Natural killer cell (primary cell): ENCODE measurements at regions not wholly inside any gene's neighbourhood (a gene's known extent, or its start where the extent isn't known, plus 50 kb on each side); places are given as distances from the start of the nearest gene placed in this dataset.

Experiments
- ATAC-seq, 3 donors: fragments of 150-1000 bp in 2 of 3; fragments of 200-7000 bp in 1 of 3; cut with Tn5 transposase; 1 replicate in 1 of 3; 2 replicates in 2 of 3; pipeline ENCODE4 v1.10.0; 2021; ENCODE audit warnings: mild to moderate bottlenecking in 2 of 3, moderate library complexity in 2 of 3
- DNase-seq, 2 donors: peaks; one replicate each; pipeline versions ENCODE4 v3.0.0 to v3.0.0-alpha.2; 2013 to 2021; ENCODE audit warnings: mixed read lengths in 1 of 2
- H3K27ac ChIP-seq: one replicate; pipeline ENCODE4 v1.5.1; 2013; ENCODE audit warnings: mild to moderate bottlenecking, low read length
- H3K27me3 ChIP-seq: one replicate; pipeline ENCODE4 v1.6.1; 2013; ENCODE audit warnings: low read length; ENCODE audit not compliant: control insufficient read depth, insufficient read depth
- H3K36me3 ChIP-seq: one replicate; pipeline ENCODE4 v1.6.1; 2013; ENCODE audit warnings: low read length; ENCODE audit not compliant: control insufficient read depth, insufficient read depth
- H3K4me1 ChIP-seq: one replicate; pipeline ENCODE4 v1.6.1; 2013; ENCODE audit warnings: low read length; ENCODE audit not compliant: control insufficient read depth, insufficient read depth
- H3K4me3 ChIP-seq: one replicate; pipeline ENCODE4 v1.5.1; 2013; ENCODE audit warnings: low read length
- H3K9me3 ChIP-seq: one replicate; pipeline ENCODE4 v1.6.1; 2013; ENCODE audit warnings: low read length; ENCODE audit not compliant: control insufficient read depth, insufficient read depth
- H3K27ac Mint-ChIP-seq, 2 donors: one replicate each; pipeline ENCODE4 v1.8.0; 2022; ENCODE audit warnings: mild to moderate bottlenecking in 2 of 2, mixed read lengths in 2 of 2, moderate library complexity in 1 of 2
- H3K27me3 Mint-ChIP-seq, 2 donors: one replicate each; pipeline ENCODE4 v1.8.0; 2022; ENCODE audit warnings: low read depth in 2 of 2, mixed read lengths in 2 of 2
- H3K36me3 Mint-ChIP-seq: one replicate; pipeline ENCODE4 v1.8.0; 2022; ENCODE audit warnings: mixed read lengths
- H3K4me1 Mint-ChIP-seq, 2 donors: one replicate each; pipeline ENCODE4 v1.8.0; 2022; ENCODE audit warnings: mixed read lengths in 2 of 2
- H3K4me3 Mint-ChIP-seq: one replicate; pipeline ENCODE4 v1.8.0; 2022; ENCODE audit warnings: mild to moderate bottlenecking, moderate library complexity, mixed read lengths
- H3K9me3 Mint-ChIP-seq, 2 donors: one replicate each; pipeline ENCODE4 v1.8.0; 2022; ENCODE audit warnings: mixed read lengths in 2 of 2
- WGBS: methylation state at CpG from one replicate; pipeline ENCODE4 v1.1.7; 2013; ENCODE audit warnings: missing lambda C conversion rate; ENCODE audit not compliant: insufficient coverage; 5-methylcytosine and 5-hydroxymethylcytosine counted together
- intact Hi-C: fragments of 100-400 bp; cut with micrococcal nuclease; formaldehyde crosslinking; loops from one replicate; pipeline ENCODE4 v1.14.2; 2022
- TF ChIP-seq, protein P1 (sequence below): fragments of 200-600 bp; IDR thresholded peaks from one replicate; pipeline ENCODE4 v1.8.0; 2022; ENCODE audit warnings: antibody characterized with exemption

DNA sequence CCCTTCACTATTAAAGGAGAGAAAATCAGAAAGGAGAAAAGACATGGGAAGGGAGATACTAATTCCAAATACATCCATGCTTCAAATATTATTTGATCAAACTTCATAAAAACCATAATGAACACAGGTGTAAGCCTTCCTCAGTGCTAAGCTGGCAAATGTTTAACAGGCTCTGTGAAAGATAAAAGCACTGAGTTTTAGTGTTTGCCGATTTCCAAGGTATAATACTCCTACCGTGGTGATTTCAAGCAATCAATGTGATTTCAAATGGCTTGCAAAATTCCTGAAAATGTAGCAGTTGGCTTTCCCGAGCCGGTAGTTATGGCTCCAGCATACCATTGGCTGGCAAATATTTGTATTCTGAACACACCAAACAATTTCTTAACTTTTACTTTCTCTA, 732.3 kb upstream of the GOLIM4 start:
- no peak overlapping the region for H3K4me3 Mint-ChIP-seq
- H3K36me3 Mint-ChIP-seq, result no peaks in the 10 kb centered on the region
- H3K4me1 ChIP-seq, result no peaks in the 10 kb centered on the region
- H3K27me3 Mint-ChIP-seq, result no peaks in the 10 kb centered on the region
- H3K4me1 Mint-ChIP-seq, result no peaks in the 10 kb centered on the region
- no peaks in the 10 kb centered on the region for H3K9me3 ChIP-seq
- TF ChIP-seq, protein P1, sequence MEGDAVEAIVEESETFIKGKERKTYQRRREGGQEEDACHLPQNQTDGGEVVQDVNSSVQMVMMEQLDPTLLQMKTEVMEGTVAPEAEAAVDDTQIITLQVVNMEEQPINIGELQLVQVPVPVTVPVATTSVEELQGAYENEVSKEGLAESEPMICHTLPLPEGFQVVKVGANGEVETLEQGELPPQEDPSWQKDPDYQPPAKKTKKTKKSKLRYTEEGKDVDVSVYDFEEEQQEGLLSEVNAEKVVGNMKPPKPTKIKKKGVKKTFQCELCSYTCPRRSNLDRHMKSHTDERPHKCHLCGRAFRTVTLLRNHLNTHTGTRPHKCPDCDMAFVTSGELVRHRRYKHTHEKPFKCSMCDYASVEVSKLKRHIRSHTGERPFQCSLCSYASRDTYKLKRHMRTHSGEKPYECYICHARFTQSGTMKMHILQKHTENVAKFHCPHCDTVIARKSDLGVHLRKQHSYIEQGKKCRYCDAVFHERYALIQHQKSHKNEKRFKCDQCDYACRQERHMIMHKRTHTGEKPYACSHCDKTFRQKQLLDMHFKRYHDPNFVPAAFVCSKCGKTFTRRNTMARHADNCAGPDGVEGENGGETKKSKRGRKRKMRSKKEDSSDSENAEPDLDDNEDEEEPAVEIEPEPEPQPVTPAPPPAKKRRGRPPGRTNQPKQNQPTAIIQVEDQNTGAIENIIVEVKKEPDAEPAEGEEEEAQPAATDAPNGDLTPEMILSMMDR, result no peak
- H3K27me3 ChIP-seq, result no peaks in the 10 kb centered on the region
- no peaks in the 10 kb centered on the region for H3K36me3 ChIP-seq
- ATAC-seq, result no peak
- no peak overlapping the region for H3K27ac ChIP-seq
- no peak overlapping the region for H3K4me3 ChIP-seq
- no peaks in the 10 kb centered on the region for H3K9me3 Mint-ChIP-seq
- 93% methylated on average over 4 of the region's 4 CpGs for WGBS
- H3K27ac Mint-ChIP-seq, result no peak overlapping the region
- DNase-seq, result no peak
- intact Hi-C loops, result no loop called here

DNA sequence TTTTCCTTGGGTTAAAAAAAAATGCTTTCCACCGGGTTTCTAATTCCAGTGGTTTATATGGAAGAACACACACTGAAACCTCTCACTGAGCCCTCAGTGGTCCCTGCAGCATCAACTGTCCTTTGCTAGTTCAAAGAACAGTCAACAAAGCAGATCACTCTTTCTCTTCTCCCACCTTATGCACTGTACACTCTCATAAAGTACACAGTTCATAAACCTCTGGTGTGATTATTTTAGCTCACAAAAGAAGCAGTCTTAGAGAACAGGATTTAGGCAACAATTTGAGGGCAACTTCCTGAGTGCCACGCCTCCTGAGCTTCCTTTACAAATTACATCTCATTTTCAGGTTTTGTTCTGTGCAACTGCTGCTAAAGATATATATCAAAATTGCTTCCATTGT, 728.4 kb upstream of the GOLIM4 start:
- Mint-ChIP-seq H3K27ac (no peak overlapping the region), H3K9me3 (no peaks in the 10 kb centered on the region), H3K27me3 (no peaks in the 10 kb centered on the region), H3K4me3 (no peak overlapping the region), H3K4me1 (no peaks in the 10 kb centered on the region), H3K36me3 (no peaks in the 10 kb centered on the region)
- ATAC-seq (no peak), DNase-seq (no peak)
- TF ChIP-seq, protein P1, result no peak
- Histone ChIP-seq H3K27ac (no peak overlapping the region), H3K36me3 (no peaks in the 10 kb centered on the region), H3K9me3 (no peaks in the 10 kb centered on the region), H3K4me1 (no peaks in the 10 kb centered on the region), H3K4me3 (no peak overlapping the region), H3K27me3 (no peaks in the 10 kb centered on the region)
- intact Hi-C loops, result no loop called here
- WGBS, result 50% methylated on average over 2 of the region's 2 CpGs

DNA sequence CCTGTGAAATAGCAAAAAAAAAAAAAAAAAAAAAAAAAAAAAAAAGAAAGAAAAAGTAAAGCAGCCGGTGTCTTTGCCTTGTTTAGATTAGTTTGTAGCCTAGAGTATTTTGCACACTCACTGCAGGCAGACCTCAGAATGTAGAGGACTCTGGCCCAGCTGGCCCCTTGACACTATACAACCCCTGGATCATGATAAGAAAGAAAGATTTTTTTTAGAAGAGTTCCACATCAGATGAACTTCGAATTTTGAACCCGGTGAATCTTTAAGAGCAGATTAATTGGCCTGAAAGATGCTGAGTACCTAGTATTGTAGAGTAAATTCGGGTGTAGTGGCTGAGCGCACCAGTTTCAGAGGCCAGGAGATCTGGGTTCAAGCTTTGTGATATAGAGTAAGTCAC, 727.7 kb upstream of the GOLIM4 start:
- no peaks in the 10 kb centered on the region for H3K9me3 Mint-ChIP-seq
- TF ChIP-seq, protein P1, result no peak
- 85% methylated on average over 5 of the region's 5 CpGs for WGBS

DNA sequence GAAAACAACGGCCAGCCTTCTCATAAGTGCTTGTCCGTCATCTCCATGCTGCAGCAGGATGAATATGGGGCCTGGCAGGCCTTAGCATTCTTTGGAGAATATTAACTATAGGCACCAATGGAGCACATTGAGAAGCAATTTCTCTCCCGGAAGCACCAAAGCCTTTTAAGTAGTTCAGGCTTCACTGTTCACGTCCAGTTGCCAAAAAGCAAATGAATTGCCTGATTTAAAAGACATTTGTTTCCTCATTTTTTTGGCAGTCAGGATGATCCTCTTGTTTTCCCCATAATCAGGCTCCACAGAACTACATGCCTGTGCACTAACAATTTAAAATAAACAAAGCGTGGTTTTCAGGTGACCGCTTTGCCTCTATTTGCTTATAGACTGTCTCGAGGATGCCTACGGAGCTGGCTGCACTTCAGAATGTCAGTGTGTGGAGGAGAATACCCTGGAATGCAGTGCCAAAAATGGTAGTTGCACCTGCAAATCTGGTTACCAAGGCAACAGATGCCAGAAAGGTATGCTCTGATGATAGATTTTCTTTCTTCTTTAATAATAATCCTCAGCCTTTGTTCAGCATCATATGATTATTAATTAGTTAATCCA, 725.2 kb upstream of the GOLIM4 start:
- H3K36me3 Mint-ChIP-seq, result no peaks in the 10 kb centered on the region
- peaks cover 3 to 7% of the 10 kb centered on the region in 2 donors for H3K9me3 Mint-ChIP-seq
- Histone ChIP-seq H3K27ac (no peak overlapping the region), H3K9me3 (no peaks in the 10 kb centered on the region), H3K4me1 (no peaks in the 10 kb centered on the region), H3K36me3 (no peaks in the 10 kb centered on the region), H3K27me3 (no peaks in the 10 kb centered on the region), H3K4me3 (no peak overlapping the region)
- ATAC-seq (no peak), DNase-seq (no peak)
- TF ChIP-seq, protein P1, result no peak
- no peak overlapping the region for H3K27ac Mint-ChIP-seq
- no peak overlapping the region for H3K4me3 Mint-ChIP-seq
- 92% methylated on average over 8 of the region's 8 CpGs for WGBS
- no peaks in the 10 kb centered on the region for H3K27me3 Mint-ChIP-seq
- H3K4me1 Mint-ChIP-seq, result no peaks in the 10 kb centered on the region
- intact Hi-C loops, result no loop called here

More for the DNA sequence above, 727.7 kb upstream of the GOLIM4 start:
- H3K4me1 Mint-ChIP-seq, result no peaks in the 10 kb centered on the region
- no peaks in the 10 kb centered on the region for H3K27me3 ChIP-seq
- intact Hi-C loops, result no loop called here
- H3K36me3 Mint-ChIP-seq, result no peaks in the 10 kb centered on the region
- H3K4me1 ChIP-seq, result no peaks in the 10 kb centered on the region
- ATAC-seq (no peak), DNase-seq (no peak)
- H3K27ac ChIP-seq, result no peak overlapping the region
- H3K36me3 ChIP-seq, result no peaks in the 10 kb centered on the region
- no peak overlapping the region for H3K4me3 ChIP-seq
- no peak overlapping the region for H3K27ac Mint-ChIP-seq
- no peak overlapping the region for H3K4me3 Mint-ChIP-seq
- H3K9me3 ChIP-seq, result no peaks in the 10 kb centered on the region
- no peaks in the 10 kb centered on the region for H3K27me3 Mint-ChIP-seq
